SK-N-SH treated with all-trans-retinoic acid at 6 μM for 48 hours (cell line): ENCODE measurements at regions not wholly inside any gene's neighbourhood (a gene's known extent, or its start where the extent isn't known, plus 50 kb on each side); places are given as distances from the start of the nearest gene placed in this dataset.

Experiments
- ISL1 ChIP-seq: fragments of 250-450 bp; sonication (Bioruptor Pico); IDR thresholded peaks from 2 replicates; pipeline ENCODE4 v2.1.2; 2022; ENCODE audit warnings: mild to moderate bottlenecking, moderate library complexity
- ZNF565 ChIP-seq: fragments of 450-650 bp; formaldehyde crosslinking; conservative IDR thresholded peaks from 2 replicates; pipeline ENCODE4 v1.5.0; 2020; ENCODE audit warnings: low read depth, mild to moderate bottlenecking, moderate library complexity

- no peak for TF ChIP-seq ISL1
- TF ChIP-seq ZNF565 (CRISPR knock-in tag), result no peak
Measured at GRCh38 chr5:171628633-171628974, 157.0 kb upstream of the SMIM23 start.
